IMR-90 (cell line): ENCODE measurements at regions not wholly inside any gene's neighbourhood (a gene's known extent, or its start where the extent isn't known, plus 50 kb on each side); places are given as distances from the start of the nearest gene placed in this dataset.

Experiments used
- ATAC-seq: fragments of 200-7000 bp; cut with Tn5 transposase; 2 replicates; pipeline ENCODE4 v1.9.1; 2020; ENCODE audit warnings: low read depth, mild to moderate bottlenecking, moderate library complexity
- BruUV-seq: library from RNA; stranded (reverse); fragments of 400-500 nt; replicated peaks from 2 replicates; lab custom pipeline; 2021; lab: Mats Ljungman, UMichigan
- CTCF ChIA-PET: fragments of 300-600 bp; formaldehyde crosslinking; extraction: SDS; loops from one replicate; lab custom pipeline; 2021; ENCODE audit warnings: antibody characterized with exemption; lab: Yijun Ruan, JAX
- POLR2A ChIA-PET: fragments of 300-600 bp; sonication (Branson Sonifier 250); formaldehyde crosslinking; loops from one replicate; lab custom pipeline; 2022; ENCODE audit warnings: antibody characterized with exemption; ENCODE audit not compliant: unreplicated experiment; lab: Charles Lee
- DNase-seq: peaks from one replicate; pipeline ENCODE4 v3.0.0; 2013
- H2AFZ ChIP-seq: replicated peaks from 2 replicates; pipeline ENCODE3; 2013; ENCODE audit warnings: low read length, mild to moderate bottlenecking; ENCODE audit not compliant: poor library complexity
- H2AK5ac ChIP-seq: 2 replicates; pipeline ENCODE4 v1.6.1; 2013; ENCODE audit warnings: low read depth, low read length, inconsistent platforms
- H2AK9ac ChIP-seq: replicated peaks from 2 replicates; pipeline ENCODE3; 2013; ENCODE audit warnings: mild to moderate bottlenecking, low read depth, low read length, moderate library complexity; ENCODE audit not compliant: poor library complexity
- H2BK120ac ChIP-seq: 2 replicates; pipeline ENCODE4 v1.6.1; 2013; ENCODE audit warnings: low read depth, low read length, inconsistent platforms
- H2BK15ac ChIP-seq: 3 replicates; pipeline ENCODE4 v1.6.1; 2013; ENCODE audit warnings: low read depth, low read length, inconsistent platforms
- H2BK20ac ChIP-seq: 2 replicates; pipeline ENCODE4 v1.6.1; 2013; ENCODE audit warnings: low read depth, mild to moderate bottlenecking, inconsistent platforms, low read length, moderate library complexity
- H2BK5ac ChIP-seq: 2 replicates; pipeline ENCODE4 v1.6.1; 2013; ENCODE audit warnings: mild to moderate bottlenecking, low read depth, low read length, inconsistent platforms; ENCODE audit not compliant: poor library complexity, severe bottlenecking
- H3K14ac ChIP-seq: replicated peaks from 2 replicates; pipeline ENCODE4 v1.6.1; 2013; ENCODE audit warnings: low read depth, low read length, inconsistent platforms
- H3K18ac ChIP-seq: 2 replicates; pipeline ENCODE4 v1.6.1; 2013; ENCODE audit warnings: low read depth, low read length, control low read depth
- H3K23ac ChIP-seq: 2 replicates; pipeline ENCODE4 v1.6.1; 2013; ENCODE audit warnings: low read depth, low read length, inconsistent platforms
- H3K27ac ChIP-seq: 2 replicates; pipeline ENCODE4 v1.5.1; 2013; ENCODE audit warnings: mild to moderate bottlenecking, control low read depth, low read length; ENCODE audit not compliant: insufficient read depth
- H3K27me3 ChIP-seq: 2 replicates; pipeline ENCODE4 v1.6.1; 2013; ENCODE audit warnings: low read length; ENCODE audit not compliant: control insufficient read depth, insufficient read depth
- H3K36me3 ChIP-seq: 2 replicates; pipeline ENCODE4 v1.6.1; 2013; ENCODE audit warnings: low read length, mixed read lengths; ENCODE audit not compliant: control insufficient read depth, insufficient read depth
- H3K4ac ChIP-seq: 2 replicates; pipeline ENCODE4 v1.6.1; 2013; ENCODE audit warnings: low read depth, low read length, inconsistent platforms
- H3K4me1 ChIP-seq: 2 replicates; pipeline ENCODE4 v1.6.1; 2013; ENCODE audit warnings: low read length, mixed read lengths; ENCODE audit not compliant: control insufficient read depth, insufficient read depth
- H3K4me2 ChIP-seq: 2 replicates; pipeline ENCODE4 v1.6.1; 2013; ENCODE audit warnings: low read depth, mild to moderate bottlenecking, control low read depth, low read length, moderate library complexity
- H3K4me3 ChIP-seq: 2 replicates; pipeline ENCODE4 v1.5.1; 2013; ENCODE audit warnings: low read depth, mild to moderate bottlenecking, control low read depth, low read length, moderate library complexity; ENCODE audit not compliant: insufficient read depth
- H3K56ac ChIP-seq: 2 replicates; pipeline ENCODE4 v1.6.1; 2013; ENCODE audit warnings: low read length, inconsistent platforms; ENCODE audit not compliant: insufficient read depth; ENCODE audit errors: extremely low read depth
- H3K79me1 ChIP-seq, 2 experiments: 2 replicates each; pipeline ENCODE4 v1.6.1; 2013; ENCODE audit warnings: low read length in 2 of 2, inconsistent platforms in 1 of 2, low read depth in 1 of 2
- H3K9ac ChIP-seq: 2 replicates; pipeline ENCODE4 v1.6.1; 2013; ENCODE audit warnings: low read depth, low read length, control low read depth
- H3K9me1 ChIP-seq: 2 replicates; pipeline ENCODE4 v1.6.1; 2013; ENCODE audit warnings: low read length, inconsistent platforms; ENCODE audit not compliant: insufficient read depth
- H3K9me3 ChIP-seq: 2 replicates; pipeline ENCODE4 v1.6.1; 2013; ENCODE audit warnings: low read length; ENCODE audit not compliant: control insufficient read depth, insufficient read depth
- H4K20me1 ChIP-seq: 2 replicates; pipeline ENCODE4 v1.6.1; 2013; ENCODE audit warnings: low read length, inconsistent platforms; ENCODE audit not compliant: insufficient read depth
- H4K5ac ChIP-seq: 2 replicates; pipeline ENCODE4 v1.6.1; 2013; ENCODE audit warnings: mild to moderate bottlenecking, low read depth, low read length, control low read depth
- H4K8ac ChIP-seq, 2 experiments: 2 replicates each; pipeline ENCODE4 v1.6.1; 2013; ENCODE audit warnings: low read depth in 2 of 2, low read length in 2 of 2, control low read depth in 1 of 2, inconsistent platforms in 1 of 2
- H4K91ac ChIP-seq: 2 replicates; pipeline ENCODE4 v1.6.1; 2013; ENCODE audit warnings: low read depth, low read length, inconsistent platforms; ENCODE audit not compliant: insufficient read depth
- BHLHE40 ChIP-seq: fragments of 150-350 bp; IDR thresholded peaks from 2 replicates; pipeline ENCODE4 v1.6.1; 2016; ENCODE audit warnings: mild to moderate bottlenecking, low read depth, low read length
- CEBPB ChIP-seq: IDR thresholded peaks from 2 replicates; pipeline ENCODE4 v1.6.1; 2012; ENCODE audit warnings: low read depth, low read length, improper control_type of control experiment
- CHD1 ChIP-seq: IDR thresholded peaks from 2 replicates; pipeline ENCODE4 v1.6.1; 2012; ENCODE audit warnings: low read depth, low read length, improper control_type of control experiment
- FOS ChIP-seq: fragments of 150-350 bp; IDR thresholded peaks from 2 replicates; pipeline ENCODE4 v1.6.1; 2016; ENCODE audit warnings: low read depth, low read length
- MAFK ChIP-seq: IDR thresholded peaks from 2 replicates; pipeline ENCODE4 v1.6.1; 2012; ENCODE audit warnings: low read depth, low read length, improper control_type of control experiment
- NFE2L2 ChIP-seq: fragments of 150-350 bp; IDR thresholded peaks from 2 replicates; pipeline ENCODE4 v1.6.1; 2016; ENCODE audit warnings: low read depth, mild to moderate bottlenecking, low read length
- POLR2A ChIP-seq: IDR thresholded peaks from 2 replicates; pipeline ENCODE4 v1.6.1; 2012; ENCODE audit warnings: mild to moderate bottlenecking, low read depth, low read length
- RAD21 ChIP-seq: IDR thresholded peaks from 2 replicates; pipeline ENCODE4 v1.6.1; 2012; ENCODE audit warnings: low read length, improper control_type of control experiment
- RCOR1 ChIP-seq: IDR thresholded peaks from 2 replicates; pipeline ENCODE4 v1.6.1; 2012; ENCODE audit warnings: mild to moderate bottlenecking, low read length, improper control_type of control experiment; ENCODE audit not compliant: insufficient replicate concordance
- RFX5 ChIP-seq: IDR thresholded peaks from 2 replicates; pipeline ENCODE4 v1.8.0; 2012; ENCODE audit warnings: low read depth, mild to moderate bottlenecking, low read length, moderate library complexity
- SMC3 ChIP-seq: fragments of 150-350 bp; IDR thresholded peaks from 2 replicates; pipeline ENCODE4 v1.6.1; 2016; ENCODE audit warnings: low read depth, mild to moderate bottlenecking, antibody characterized with exemption, low read length, moderate library complexity
- dilution Hi-C: fragments of 300-500 bp; cut with HindIII; formaldehyde crosslinking; loops from one replicate; pipeline ENCODE4 v1.14.3; 2018; ENCODE audit warnings: low sequenced_read_pairs; ENCODE audit not compliant: unreplicated experiment
- in situ Hi-C: fragments of 300-500 bp; cut with MboI; formaldehyde crosslinking; loops from 3 replicates; pipeline ENCODE4 v1.14.3; 2019; ENCODE audit warnings: low sequenced_read_pairs, inconsistent platforms, mixed read lengths
- intact Hi-C: fragments of 100-400 bp; cut with micrococcal nuclease; formaldehyde crosslinking; loops from 2 replicates; pipeline ENCODE4 v1.10.0; 2022
- TF ChIP-seq, protein P1 (sequence below): fragments of 150-350 bp; IDR thresholded peaks from 2 replicates; pipeline ENCODE4 v1.6.1; 2017; ENCODE audit warnings: mild to moderate bottlenecking, antibody characterized with exemption, low read length, low read depth
- TF ChIP-seq, protein P2 (sequence below): fragments of 150-350 bp; IDR thresholded peaks from 2 replicates; pipeline ENCODE4 v1.6.1; 2016; ENCODE audit warnings: low read depth, mild to moderate bottlenecking, low read length, moderate library complexity, borderline replicate concordance
- TF ChIP-seq, protein P3 (sequence below): conservative IDR thresholded peaks from 2 replicates; pipeline ENCODE4 v1.5.1; 2012; ENCODE audit warnings: mild to moderate bottlenecking, low read depth, low read length, improper control_type of control experiment

DNA sequence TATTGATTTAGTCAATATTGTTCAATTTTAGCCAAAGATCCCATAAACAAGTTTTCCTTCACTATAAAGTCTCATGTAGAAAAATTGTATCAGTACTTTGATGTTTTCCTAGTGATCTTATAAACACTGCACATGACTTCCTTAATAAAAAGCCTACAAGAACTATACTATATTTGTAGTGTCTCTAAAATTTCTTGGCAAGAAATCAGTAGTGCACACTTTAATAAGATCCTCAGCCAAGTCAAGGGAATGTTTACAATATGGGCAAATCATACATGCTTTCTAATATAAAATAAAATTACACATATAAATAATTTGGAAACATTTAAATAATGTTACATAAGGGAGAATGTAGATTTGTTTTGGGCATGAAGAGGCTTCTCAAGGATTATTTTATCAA, 203.0 kb upstream of the CCDC179 start:
- no peaks in the 10 kb centered on the region for H3K9me3 ChIP-seq
- H3K4me2 ChIP-seq = no peak overlapping the region
- in situ Hi-C loops = no loop called here
- no peaks in the 10 kb centered on the region for H3K36me3 ChIP-seq
- no peak overlapping the region for H2AK5ac ChIP-seq
- H3K27me3 ChIP-seq = no peaks in the 10 kb centered on the region
- H3K4me3 ChIP-seq = no peak overlapping the region
- H4K20me1 ChIP-seq = no peaks in the 10 kb centered on the region
- H3K9ac ChIP-seq = no peak overlapping the region
- no peak overlapping the region for H3K14ac ChIP-seq
- no peak overlapping the region for H2BK15ac ChIP-seq
- H2AFZ ChIP-seq = no peak overlapping the region
- TF ChIP-seq RCOR1 = no peak
- TF ChIP-seq BHLHE40 = no peak
- TF ChIP-seq FOS = no peak
- no peak for TF ChIP-seq POLR2A
- TF ChIP-seq RAD21 = no peak
- TF ChIP-seq, protein P1, sequence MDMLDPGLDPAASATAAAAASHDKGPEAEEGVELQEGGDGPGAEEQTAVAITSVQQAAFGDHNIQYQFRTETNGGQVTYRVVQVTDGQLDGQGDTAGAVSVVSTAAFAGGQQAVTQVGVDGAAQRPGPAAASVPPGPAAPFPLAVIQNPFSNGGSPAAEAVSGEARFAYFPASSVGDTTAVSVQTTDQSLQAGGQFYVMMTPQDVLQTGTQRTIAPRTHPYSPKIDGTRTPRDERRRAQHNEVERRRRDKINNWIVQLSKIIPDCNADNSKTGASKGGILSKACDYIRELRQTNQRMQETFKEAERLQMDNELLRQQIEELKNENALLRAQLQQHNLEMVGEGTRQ = no peak
- TF ChIP-seq SMC3 = no peak
- TF ChIP-seq, protein P2, sequence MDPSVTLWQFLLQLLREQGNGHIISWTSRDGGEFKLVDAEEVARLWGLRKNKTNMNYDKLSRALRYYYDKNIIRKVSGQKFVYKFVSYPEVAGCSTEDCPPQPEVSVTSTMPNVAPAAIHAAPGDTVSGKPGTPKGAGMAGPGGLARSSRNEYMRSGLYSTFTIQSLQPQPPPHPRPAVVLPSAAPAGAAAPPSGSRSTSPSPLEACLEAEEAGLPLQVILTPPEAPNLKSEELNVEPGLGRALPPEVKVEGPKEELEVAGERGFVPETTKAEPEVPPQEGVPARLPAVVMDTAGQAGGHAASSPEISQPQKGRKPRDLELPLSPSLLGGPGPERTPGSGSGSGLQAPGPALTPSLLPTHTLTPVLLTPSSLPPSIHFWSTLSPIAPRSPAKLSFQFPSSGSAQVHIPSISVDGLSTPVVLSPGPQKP = no peak
- no peak for TF ChIP-seq RFX5
- TF ChIP-seq NFE2L2 = no peak
- TF ChIP-seq CEBPB = no peak
- TF ChIP-seq MAFK = no peak
- TF ChIP-seq CHD1 = no peak
- TF ChIP-seq, protein P3, sequence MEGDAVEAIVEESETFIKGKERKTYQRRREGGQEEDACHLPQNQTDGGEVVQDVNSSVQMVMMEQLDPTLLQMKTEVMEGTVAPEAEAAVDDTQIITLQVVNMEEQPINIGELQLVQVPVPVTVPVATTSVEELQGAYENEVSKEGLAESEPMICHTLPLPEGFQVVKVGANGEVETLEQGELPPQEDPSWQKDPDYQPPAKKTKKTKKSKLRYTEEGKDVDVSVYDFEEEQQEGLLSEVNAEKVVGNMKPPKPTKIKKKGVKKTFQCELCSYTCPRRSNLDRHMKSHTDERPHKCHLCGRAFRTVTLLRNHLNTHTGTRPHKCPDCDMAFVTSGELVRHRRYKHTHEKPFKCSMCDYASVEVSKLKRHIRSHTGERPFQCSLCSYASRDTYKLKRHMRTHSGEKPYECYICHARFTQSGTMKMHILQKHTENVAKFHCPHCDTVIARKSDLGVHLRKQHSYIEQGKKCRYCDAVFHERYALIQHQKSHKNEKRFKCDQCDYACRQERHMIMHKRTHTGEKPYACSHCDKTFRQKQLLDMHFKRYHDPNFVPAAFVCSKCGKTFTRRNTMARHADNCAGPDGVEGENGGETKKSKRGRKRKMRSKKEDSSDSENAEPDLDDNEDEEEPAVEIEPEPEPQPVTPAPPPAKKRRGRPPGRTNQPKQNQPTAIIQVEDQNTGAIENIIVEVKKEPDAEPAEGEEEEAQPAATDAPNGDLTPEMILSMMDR = no peak
- H3K4me1 ChIP-seq = peaks cover 2% of the 10 kb centered on the region; the same call in 1 of the 2 replicates
- no peak overlapping the region for H3K27ac ChIP-seq
- no peaks in the 10 kb centered on the region; a peak in 1 of 4 replicates for H3K79me1 ChIP-seq
- no peak overlapping the region for H3K23ac ChIP-seq
- H2BK120ac ChIP-seq = no peak overlapping the region
- H2BK5ac ChIP-seq = peak overlapping the region; percentile 33
- dilution Hi-C loops = no loop called here
- DNase-seq = peak; percentile 3
- ChIA-PET POLR2A (no interaction called here), CTCF (no interaction called here)
- no peak overlapping the region for H4K5ac ChIP-seq
- no peak overlapping the region for H3K4ac ChIP-seq
- BruUV-seq = no TSS peak
- H3K18ac ChIP-seq = no peak overlapping the region
- H3K56ac ChIP-seq = no peak overlapping the region
- H4K91ac ChIP-seq = no peak overlapping the region
- H3K9me1 ChIP-seq = no peaks in the 10 kb centered on the region
- H4K8ac ChIP-seq = no peak overlapping the region
- no peak overlapping the region for H2AK9ac ChIP-seq
- no peak overlapping the region for H2BK20ac ChIP-seq
- intact Hi-C loops = no loop called here
- no peak for ATAC-seq
